A549 (cell line): ENCODE measurements at regions not wholly inside any gene's neighbourhood (a gene's known extent, or its start where the extent isn't known, plus 50 kb on each side); places are given as distances from the start of the nearest gene placed in this dataset.
A peak's percentile ranks its signal among the peaks of the same experiment; 100 is the strongest.

ENCODE experiments used
- ATAC-seq, 2 experiments: fragments of 200-7000 bp in 1 of 2; fragments of >200 bp in 1 of 2; cut with Nextera tagmentation in 1 of 2; cut with Tn5 transposase in 1 of 2; 3 replicates each; pipeline versions ENCODE4 v1.8.0 to v1.9.1; 2018 to 2020; ENCODE audit warnings: mild to moderate bottlenecking in 1 of 2, moderate library complexity in 1 of 2
- CTCF ChIA-PET: fragments of 300-600 bp; sonication (Branson Sonifier 250); formaldehyde crosslinking; extraction: SDS; loops from one replicate; lab custom pipeline; 2021; ENCODE audit warnings: antibody characterized with exemption, inconsistent platforms; lab: Yijun Ruan, JAX
- POLR2A ChIA-PET: fragments of 350-600 bp; formaldehyde crosslinking; extraction: SDS; loops from one replicate; lab custom pipeline; 2021; ENCODE audit warnings: antibody characterized with exemption, inconsistent platforms; lab: Yijun Ruan, JAX
- DNase-seq, 2 experiments: peaks; one replicate each; pipeline versions ENCODE4 v3.0.0 to v3.0.0-alpha.2; 2011 to 2016; ENCODE audit warnings: low read depth in 1 of 2, low spot score in 1 of 2
- FAIRE-seq: peaks from 2 replicates; lab custom pipeline; 2011; peaks lifted over from hg19 to GRCh38; lab: Jason Lieb, UNC
- H3K27ac ChIP-seq, 2 experiments: fragments of >200 bp; sonication (Bioruptor Twin); formaldehyde crosslinking; 3 replicates each; pipeline ENCODE4 v1.5.1; 2016 to 2017
- H3K4me1 ChIP-seq: fragments of >200 bp; sonication (Bioruptor Twin); formaldehyde crosslinking; 3 replicates; pipeline ENCODE4 v1.6.1; 2016
- H3K4me2 ChIP-seq: fragments of >200 bp; sonication (Bioruptor Twin); formaldehyde crosslinking; 3 replicates; pipeline ENCODE4 v1.6.1; 2016
- H3K4me3 ChIP-seq: fragments of >200 bp; sonication (Bioruptor Twin); formaldehyde crosslinking; 3 replicates; pipeline ENCODE4 v1.5.1; 2016
- H3K9me3 ChIP-seq: fragments of >200 bp; sonication (Bioruptor Twin); formaldehyde crosslinking; 3 replicates; pipeline ENCODE4 v1.6.1; 2016
- CEBPB ChIP-seq, 2 experiments: fragments of >200 bp in 1 of 2; sonication (Bioruptor Twin) in 1 of 2; formaldehyde crosslinking in 1 of 2; IDR thresholded peaks; 2 replicates each; pipeline ENCODE4 v1.6.1; 2012 to 2016
- CHD2 ChIP-seq: fragments of 150-350 bp; IDR thresholded peaks from 2 replicates; pipeline ENCODE4 v1.6.1; 2014; ENCODE audit warnings: low read length; ENCODE audit not compliant: partially characterized antibody
- EHMT2 ChIP-seq: fragments of 200-600 bp; sonication (generic); IDR thresholded peaks from 2 replicates; pipeline ENCODE4 v1.6.1; 2016; ENCODE audit warnings: antibody characterized with exemption, low read depth, mild to moderate bottlenecking, moderate library complexity
- EP300 ChIP-seq, 2 experiments: fragments of >200 bp; sonication (Bioruptor Twin); formaldehyde crosslinking; IDR thresholded peaks; 2 replicates in 1 of 2; 3 replicates in 1 of 2; pipeline ENCODE4 v1.6.1; 2016 to 2017
- ESRRA ChIP-seq: fragments of 150-350 bp; IDR thresholded peaks from 2 replicates; pipeline ENCODE4 v1.6.1; 2014; ENCODE audit warnings: mild to moderate bottlenecking, low read length, borderline replicate concordance
- HEYL ChIP-seq: fragments of 250-450 bp; sonication (Bioruptor Pico); IDR thresholded peaks from 2 replicates; pipeline ENCODE4 v1.8.0; 2021; ENCODE audit warnings: mild to moderate bottlenecking, moderate library complexity
- MYC ChIP-seq: IDR thresholded peaks from 2 replicates; pipeline ENCODE4 v1.6.1; 2012; ENCODE audit warnings: mild to moderate bottlenecking, inconsistent platforms, low read length, improper control_type of control experiment, borderline replicate concordance
- PHF8 ChIP-seq: fragments of 200-600 bp; sonication (generic); IDR thresholded peaks from 2 replicates; pipeline ENCODE4 v1.6.1; 2016; ENCODE audit warnings: low read depth, mild to moderate bottlenecking, antibody characterized with exemption, moderate library complexity, borderline replicate concordance
- POLR2AphosphoS2 ChIP-seq: conservative IDR thresholded peaks from 2 replicates; pipeline ENCODE4 v1.6.1; 2012; ENCODE audit warnings: low read length, improper control_type of control experiment, inconsistent platforms
- RAD21 ChIP-seq, 2 experiments: fragments of >200 bp in 1 of 2; sonication (Bioruptor Twin) in 1 of 2; formaldehyde crosslinking in 1 of 2; IDR thresholded peaks in 1 of 2; conservative IDR thresholded peaks in 1 of 2; 2 replicates in 1 of 2; 3 replicates in 1 of 2; pipeline ENCODE4 v1.6.1; 2012 to 2018; ENCODE audit warnings: inconsistent platforms in 1 of 2
- RCOR1 ChIP-seq: fragments of 150-350 bp; IDR thresholded peaks from 2 replicates; pipeline ENCODE4 v1.6.1; 2014; ENCODE audit warnings: antibody characterized with exemption, low read length, low read depth
- RNF2 ChIP-seq: fragments of 200-600 bp; sonication (generic); IDR thresholded peaks from 2 replicates; pipeline ENCODE4 v1.6.1; 2016; ENCODE audit warnings: low read depth, mild to moderate bottlenecking, antibody characterized with exemption, moderate library complexity, borderline replicate concordance
- SREBF2 ChIP-seq: fragments of 450-650 bp; IDR thresholded peaks from 2 replicates; pipeline ENCODE4 v1.6.1; 2014; ENCODE audit warnings: mild to moderate bottlenecking, moderate library complexity
- ZC3H11A ChIP-seq: fragments of 450-650 bp; IDR thresholded peaks from 2 replicates; pipeline ENCODE4 v1.6.1; 2014; ENCODE audit warnings: antibody characterized with exemption, mild to moderate bottlenecking
- WGBS: methylation state at CpG from one replicate; pipeline ENCODE4 v1.1.6; 2017; ENCODE audit errors: missing lambda C conversion rate; 5-methylcytosine and 5-hydroxymethylcytosine counted together
- TF ChIP-seq, protein P1 (sequence below): fragments of >200 bp; sonication (Bioruptor Twin); formaldehyde crosslinking; IDR thresholded peaks from 3 replicates; pipeline ENCODE4 v1.6.1; 2016
- TF ChIP-seq, protein P2 (sequence below): fragments of 200-600 bp; sonication (generic); IDR thresholded peaks from 2 replicates; pipeline ENCODE4 v1.6.1; 2016; ENCODE audit warnings: antibody characterized with exemption, mild to moderate bottlenecking, moderate library complexity
- TF ChIP-seq, protein P3 (sequence below): fragments of 250-450 bp; sonication (Bioruptor Pico); IDR thresholded peaks from 2 replicates; pipeline ENCODE4 v1.5.0; 2021; ENCODE audit warnings: mild to moderate bottlenecking, moderate library complexity, borderline replicate concordance
- TF ChIP-seq, protein P4 (sequence below): fragments of >200 bp; sonication (Bioruptor Twin); formaldehyde crosslinking; IDR thresholded peaks from 2 replicates; pipeline ENCODE4 v1.6.1; 2016
- TF ChIP-seq, protein P5 (sequence below): fragments of 250-450 bp; sonication (Bioruptor Pico); IDR thresholded peaks from 2 replicates; pipeline ENCODE4 v1.5.0; 2020; ENCODE audit warnings: low read depth, mild to moderate bottlenecking, moderate library complexity

DNA sequence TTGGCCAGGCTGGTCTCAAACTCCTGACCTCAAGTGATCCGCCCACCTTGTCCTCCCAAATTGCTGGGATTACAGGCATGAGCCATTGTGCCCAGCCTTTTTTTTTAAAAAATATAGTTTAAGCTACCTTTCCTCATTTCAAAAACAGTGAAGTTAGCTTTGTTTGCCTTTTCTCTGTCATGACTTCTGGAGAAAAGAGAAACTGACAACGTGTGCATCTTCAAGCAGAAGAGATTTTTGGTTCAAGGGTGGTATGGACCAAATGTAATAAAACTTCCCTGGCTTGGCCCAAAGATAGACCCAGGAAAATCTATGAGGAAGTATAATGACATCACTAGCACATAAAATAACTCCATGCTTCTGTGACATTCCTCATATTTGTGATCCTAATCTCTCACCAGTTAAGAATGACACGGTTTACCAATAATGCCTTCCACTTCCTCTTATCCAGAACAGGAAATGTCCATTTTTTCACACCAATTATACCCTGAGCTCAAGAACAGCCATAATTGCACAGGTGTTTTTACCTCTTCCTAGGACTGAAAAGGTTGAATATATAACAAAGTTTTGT lies 781.2 kb upstream of the NR2F2 start (continued):
- TF ChIP-seq CHD2, result no peak
- no peak for TF ChIP-seq MYC
- TF ChIP-seq EP300 (IDR thresholded peaks at IDR 0.05), result no peak
- no peak for TF ChIP-seq CEBPB (IDR thresholded peaks at IDR 0.05)
- no peak for TF ChIP-seq PHF8
- no peak for TF ChIP-seq RCOR1
- TF ChIP-seq, protein P1, sequence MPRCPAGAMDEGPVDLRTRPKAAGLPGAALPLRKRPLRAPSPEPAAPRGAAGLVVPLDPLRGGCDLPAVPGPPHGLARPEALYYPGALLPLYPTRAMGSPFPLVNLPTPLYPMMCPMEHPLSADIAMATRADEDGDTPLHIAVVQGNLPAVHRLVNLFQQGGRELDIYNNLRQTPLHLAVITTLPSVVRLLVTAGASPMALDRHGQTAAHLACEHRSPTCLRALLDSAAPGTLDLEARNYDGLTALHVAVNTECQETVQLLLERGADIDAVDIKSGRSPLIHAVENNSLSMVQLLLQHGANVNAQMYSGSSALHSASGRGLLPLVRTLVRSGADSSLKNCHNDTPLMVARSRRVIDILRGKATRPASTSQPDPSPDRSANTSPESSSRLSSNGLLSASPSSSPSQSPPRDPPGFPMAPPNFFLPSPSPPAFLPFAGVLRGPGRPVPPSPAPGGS, result no peak

DNA sequence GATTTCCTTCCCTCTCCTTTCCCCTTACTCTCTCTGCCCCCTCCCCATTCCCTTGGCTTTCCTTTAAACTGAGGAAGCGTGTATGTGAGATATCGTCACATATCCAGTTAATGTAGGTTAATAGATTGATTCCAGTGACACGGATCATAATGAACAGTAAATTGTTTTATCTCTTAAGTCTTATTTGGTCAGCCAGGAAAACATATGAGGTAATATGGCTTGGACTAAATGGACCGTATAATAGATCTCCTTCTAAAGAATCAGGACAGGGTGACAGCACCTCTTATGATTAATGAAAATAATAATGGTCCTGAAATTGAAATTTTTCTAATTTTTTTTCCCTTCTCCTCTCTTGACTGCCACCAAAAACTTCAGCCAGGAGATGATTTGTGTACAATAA lies 779.8 kb upstream of the NR2F2 start:
- no peak for DNase-seq
- ChIA-PET CTCF (interaction anchor here (0.6 kb wide), 1 partner anchor 50 kb away, joined by 3 read pairs; no protein-coding TSS in a partner anchor), POLR2A (no interaction called here)
- no peak for TF ChIP-seq EHMT2
- TF ChIP-seq SREBF2, result no peak
- no peak for TF ChIP-seq ESRRA
- no peak for TF ChIP-seq RNF2
- TF ChIP-seq, protein P2, sequence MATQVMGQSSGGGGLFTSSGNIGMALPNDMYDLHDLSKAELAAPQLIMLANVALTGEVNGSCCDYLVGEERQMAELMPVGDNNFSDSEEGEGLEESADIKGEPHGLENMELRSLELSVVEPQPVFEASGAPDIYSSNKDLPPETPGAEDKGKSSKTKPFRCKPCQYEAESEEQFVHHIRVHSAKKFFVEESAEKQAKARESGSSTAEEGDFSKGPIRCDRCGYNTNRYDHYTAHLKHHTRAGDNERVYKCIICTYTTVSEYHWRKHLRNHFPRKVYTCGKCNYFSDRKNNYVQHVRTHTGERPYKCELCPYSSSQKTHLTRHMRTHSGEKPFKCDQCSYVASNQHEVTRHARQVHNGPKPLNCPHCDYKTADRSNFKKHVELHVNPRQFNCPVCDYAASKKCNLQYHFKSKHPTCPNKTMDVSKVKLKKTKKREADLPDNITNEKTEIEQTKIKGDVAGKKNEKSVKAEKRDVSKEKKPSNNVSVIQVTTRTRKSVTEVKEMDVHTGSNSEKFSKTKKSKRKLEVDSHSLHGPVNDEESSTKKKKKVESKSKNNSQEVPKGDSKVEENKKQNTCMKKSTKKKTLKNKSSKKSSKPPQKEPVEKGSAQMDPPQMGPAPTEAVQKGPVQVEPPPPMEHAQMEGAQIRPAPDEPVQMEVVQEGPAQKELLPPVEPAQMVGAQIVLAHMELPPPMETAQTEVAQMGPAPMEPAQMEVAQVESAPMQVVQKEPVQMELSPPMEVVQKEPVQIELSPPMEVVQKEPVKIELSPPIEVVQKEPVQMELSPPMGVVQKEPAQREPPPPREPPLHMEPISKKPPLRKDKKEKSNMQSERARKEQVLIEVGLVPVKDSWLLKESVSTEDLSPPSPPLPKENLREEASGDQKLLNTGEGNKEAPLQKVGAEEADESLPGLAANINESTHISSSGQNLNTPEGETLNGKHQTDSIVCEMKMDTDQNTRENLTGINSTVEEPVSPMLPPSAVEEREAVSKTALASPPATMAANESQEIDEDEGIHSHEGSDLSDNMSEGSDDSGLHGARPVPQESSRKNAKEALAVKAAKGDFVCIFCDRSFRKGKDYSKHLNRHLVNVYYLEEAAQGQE, result no peak
- Histone ChIP-seq H3K4me1 (no peaks in the 10 kb centered on the region), H3K4me3 (no peak overlapping the region), H3K4me2 (no peak overlapping the region), H3K9me3 (no peaks in the 10 kb centered on the region), H3K27ac (no peak overlapping the region)
- no peak for ATAC-seq
- no peak for FAIRE-seq
- WGBS, result 69% methylated on average over 4 of the region's 4 CpGs

DNA sequence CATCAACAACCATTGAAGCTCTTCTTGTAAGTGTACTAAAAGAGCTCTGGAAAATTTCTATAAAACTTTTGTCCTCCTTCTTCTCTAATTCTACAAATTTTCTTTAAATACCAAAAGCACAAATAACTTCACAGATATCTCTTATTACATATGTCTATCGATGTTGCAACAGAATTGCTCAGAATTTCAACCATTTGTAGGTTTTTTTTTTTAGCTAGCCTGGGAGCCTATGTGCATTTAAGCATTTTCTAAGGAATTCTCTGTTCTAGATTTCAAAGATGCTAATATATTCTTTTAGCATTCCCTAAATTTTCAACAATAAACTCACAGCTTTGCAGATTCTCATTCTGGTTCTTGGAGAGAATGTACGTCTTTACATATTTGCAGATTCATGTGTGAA lies 774.3 kb upstream of the NR2F2 start:
- H3K27ac ChIP-seq, result no peak overlapping the region; a peak in 1 of 6 replicates
- CTCF ChIA-PET, result no interaction called here

More for the DNA sequence above, 774.3 kb upstream of the NR2F2 start:
- FAIRE-seq, result peak; percentile 7
- POLR2A ChIA-PET, result no interaction called here
- Histone ChIP-seq H3K9me3 (peaks cover 8% of the 10 kb centered on the region; the same call in 1 of the 3 replicates), H3K4me3 (no peak overlapping the region), H3K4me1 (peaks cover 30% of the 10 kb centered on the region), H3K4me2 (no peak overlapping the region)
- ATAC-seq, result no peak
- no peak for DNase-seq
- TF ChIP-seq, protein P3, sequence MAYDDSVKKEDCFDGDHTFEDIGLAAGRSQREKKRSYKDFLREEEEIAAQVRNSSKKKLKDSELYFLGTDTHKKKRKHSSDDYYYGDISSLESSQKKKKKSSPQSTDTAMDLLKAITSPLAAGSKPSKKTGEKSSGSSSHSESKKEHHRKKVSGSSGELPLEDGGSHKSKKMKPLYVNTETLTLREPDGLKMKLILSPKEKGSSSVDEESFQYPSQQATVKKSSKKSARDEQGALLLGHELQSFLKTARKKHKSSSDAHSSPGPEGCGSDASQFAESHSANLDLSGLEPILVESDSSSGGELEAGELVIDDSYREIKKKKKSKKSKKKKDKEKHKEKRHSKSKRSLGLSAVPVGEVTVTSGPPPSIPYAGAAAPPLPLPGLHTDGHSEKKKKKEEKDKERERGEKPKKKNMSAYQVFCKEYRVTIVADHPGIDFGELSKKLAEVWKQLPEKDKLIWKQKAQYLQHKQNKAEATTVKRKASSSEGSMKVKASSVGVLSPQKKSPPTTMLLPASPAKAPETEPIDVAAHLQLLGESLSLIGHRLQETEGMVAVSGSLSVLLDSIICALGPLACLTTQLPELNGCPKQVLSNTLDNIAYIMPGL (CRISPR knock-in tag), result no peak
- no peak for TF ChIP-seq ZC3H11A
- TF ChIP-seq HEYL (CRISPR knock-in tag), result no peak
- TF ChIP-seq, protein P4, sequence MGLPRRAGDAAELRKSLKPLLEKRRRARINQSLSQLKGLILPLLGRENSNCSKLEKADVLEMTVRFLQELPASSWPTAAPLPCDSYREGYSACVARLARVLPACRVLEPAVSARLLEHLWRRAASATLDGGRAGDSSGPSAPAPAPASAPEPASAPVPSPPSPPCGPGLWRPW, result no peak
- no peak for TF ChIP-seq POLR2AphosphoS2
- TF ChIP-seq, protein P5, sequence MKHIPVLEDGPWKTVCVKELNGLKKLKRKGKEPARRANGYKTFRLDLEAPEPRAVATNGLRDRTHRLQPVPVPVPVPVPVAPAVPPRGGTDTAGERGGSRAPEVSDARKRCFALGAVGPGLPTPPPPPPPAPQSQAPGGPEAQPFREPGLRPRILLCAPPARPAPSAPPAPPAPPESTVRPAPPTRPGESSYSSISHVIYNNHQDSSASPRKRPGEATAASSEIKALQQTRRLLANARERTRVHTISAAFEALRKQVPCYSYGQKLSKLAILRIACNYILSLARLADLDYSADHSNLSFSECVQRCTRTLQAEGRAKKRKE (CRISPR knock-in tag), result no peak
- no peak for TF ChIP-seq RAD21 (conservative IDR thresholded peaks at IDR 0.05 in 1 of 2, IDR thresholded peaks at IDR 0.05 in 1 of 2)
- 65% methylated on average over 2 of the region's 2 CpGs for WGBS
